Ascending aorta (tissue), 2 donors: ENCODE measurements at regions not wholly inside any gene's neighbourhood (a gene's known extent, or its start where the extent isn't known, plus 50 kb on each side); places are given as distances from the start of the nearest gene placed in this dataset.
"Not testable (repeated sequence)": the region's sequence is repeated elsewhere in the genome, so short reads cannot be mapped to it uniquely, and the experiment has no call there.

ENCODE experiments used
- DNase-seq, 2 donors: peaks; one replicate each; pipeline ENCODE4 v3.0.0-alpha.2; 2019; ENCODE audit warnings: low spot score in 2 of 2
- H3K27ac ChIP-seq, 2 donors: fragments of 200-600 bp; sonication (generic); one replicate each; pipeline ENCODE4 v1.5.1; 2016 to 2017; ENCODE audit warnings: mild to moderate bottlenecking in 1 of 2
- H3K27me3 ChIP-seq: fragments of 200-600 bp; sonication (generic); one replicate; pipeline ENCODE4 v1.5.1; 2017
- H3K36me3 ChIP-seq, 2 donors: fragments of 200-600 bp; sonication (generic); one replicate each; pipeline ENCODE4 v1.5.1; 2016
- H3K4me1 ChIP-seq, 2 donors: fragments of 200-600 bp; sonication (generic); one replicate each; pipeline ENCODE4 v1.5.1; 2016 to 2017; ENCODE audit warnings: mild to moderate bottlenecking in 1 of 2
- H3K4me3 ChIP-seq, 2 donors: fragments of 200-600 bp; sonication (generic); one replicate each; pipeline ENCODE4 v1.5.1; 2016 to 2017; ENCODE audit warnings: mild to moderate bottlenecking in 1 of 2
- H3K9me3 ChIP-seq, 2 donors: fragments of 200-600 bp; sonication (generic); one replicate each; pipeline ENCODE4 v1.5.1; 2016
- CTCF ChIP-seq, 3 experiments: fragments of 200-600 bp in 2 of 3; fragments of 450-650 bp in 1 of 3; sonication (generic) in 2 of 3; IDR thresholded peaks; one replicate each; pipeline ENCODE4 v1.5.1; 2016 to 2019; ENCODE audit warnings: antibody characterized with exemption in 3 of 3, mild to moderate bottlenecking in 1 of 3, moderate library complexity in 1 of 3
- intact Hi-C: fragments of 100-400 bp; cut with DNase I; formaldehyde crosslinking; loops from one replicate; pipeline ENCODE4 v1.15.1; 2023

DNA sequence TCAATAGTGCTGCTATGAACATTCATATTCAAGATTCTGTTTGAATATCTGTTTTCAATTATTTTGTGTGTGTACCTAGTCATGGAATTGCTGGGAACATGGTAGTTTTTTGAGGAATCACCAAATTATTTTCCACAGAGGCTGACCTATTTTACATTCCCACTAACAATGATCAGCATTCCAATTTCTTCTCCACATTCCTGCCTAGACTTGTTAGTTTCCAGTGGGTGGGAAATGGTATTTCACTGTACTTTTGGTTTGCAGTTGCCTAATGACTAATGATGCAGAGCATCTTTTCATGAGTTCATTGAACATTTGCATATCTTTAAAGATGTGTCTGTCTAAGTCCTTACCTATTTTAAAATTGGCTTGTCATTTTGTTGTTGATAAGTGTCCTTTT is 1182.6 kb upstream of the B3GALT2 start:
- Histone ChIP-seq H3K27ac (no peak overlapping the region), H3K36me3 (no peaks in the 10 kb centered on the region), H3K9me3 (no peaks in the 10 kb centered on the region), H3K4me3 (no peak overlapping the region), H3K27me3 (no peaks in the 10 kb centered on the region), H3K4me1 (no peaks in the 10 kb centered on the region)
- TF ChIP-seq CTCF (IDR thresholded peaks at IDR 0.05) = no peak
- intact Hi-C loops = no loop called here
- no peak for DNase-seq

DNA sequence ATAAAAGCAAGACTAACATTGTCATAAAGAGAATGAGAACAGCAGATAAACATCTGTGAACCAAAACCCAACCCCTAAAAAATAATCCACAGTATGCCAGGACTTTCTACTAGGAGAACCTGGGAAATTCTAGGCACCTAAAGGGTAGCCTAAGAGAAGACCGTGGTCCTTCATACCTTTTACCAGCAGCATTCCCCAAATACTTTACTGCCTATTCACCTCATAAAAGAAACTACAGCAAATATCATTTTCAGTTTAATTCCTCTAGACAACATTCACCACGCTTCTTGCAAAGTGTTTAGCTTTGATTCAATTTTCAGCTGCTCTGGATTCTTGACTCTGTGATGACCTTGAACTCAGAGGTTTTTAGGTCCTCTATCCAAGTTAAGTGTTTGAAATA is 1180.7 kb upstream of the B3GALT2 start:
- no peak for TF ChIP-seq CTCF (IDR thresholded peaks at IDR 0.05)
- Histone ChIP-seq H3K27me3 (no peaks in the 10 kb centered on the region), H3K9me3 (no peaks in the 10 kb centered on the region), H3K36me3 (no peaks in the 10 kb centered on the region), H3K4me1 (no peaks in the 10 kb centered on the region), H3K27ac (no peak overlapping the region), H3K4me3 (no peak overlapping the region)
- no peak for DNase-seq
- intact Hi-C loops = no loop called here

- Histone ChIP-seq H3K9me3 (no peaks in the 10 kb centered on the region), H3K27ac (no peak overlapping the region), H3K27me3 (no peaks in the 10 kb centered on the region), H3K4me1 (no peaks in the 10 kb centered on the region), H3K4me3 (no peak overlapping the region), H3K36me3 (no peaks in the 10 kb centered on the region)
- TF ChIP-seq CTCF (IDR thresholded peaks at IDR 0.05) = no peak
- no peak for DNase-seq
- intact Hi-C loops = no loop called here
Measured at GRCh38 chr1:194366705-194367104, 1180.3 kb upstream of the B3GALT2 start.

DNA sequence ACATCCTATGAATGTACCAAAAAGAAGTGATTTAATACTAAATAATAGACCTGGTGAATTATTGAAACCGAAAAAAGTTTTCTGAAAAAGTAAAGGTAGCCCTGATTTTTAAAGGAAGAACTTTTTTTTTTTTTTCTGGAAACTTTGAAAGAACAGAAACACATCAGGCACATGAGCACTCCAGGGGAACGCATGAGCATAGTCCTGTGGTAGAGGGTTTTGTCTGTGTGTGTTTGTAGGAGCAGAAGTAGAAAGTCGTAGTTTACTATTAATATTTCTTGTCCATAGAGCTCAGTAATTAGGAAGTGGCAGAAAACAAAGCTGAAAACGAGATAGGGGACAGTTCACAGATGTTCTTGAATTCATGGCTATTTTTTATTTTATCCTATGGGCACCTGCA is 1175.9 kb upstream of the B3GALT2 start:
- no peak overlapping the region for H3K27ac ChIP-seq
- no peaks in the 10 kb centered on the region for H3K9me3 ChIP-seq
- no peaks in the 10 kb centered on the region for H3K36me3 ChIP-seq
- no peak overlapping the region for H3K4me3 ChIP-seq
- intact Hi-C loops = no loop called here
- no peak for TF ChIP-seq CTCF (IDR thresholded peaks at IDR 0.05)
- H3K27me3 ChIP-seq = no peaks in the 10 kb centered on the region
- no peak for DNase-seq
- H3K4me1 ChIP-seq = no peaks in the 10 kb centered on the region

GRCh38 chr1:194361374-194362131 is 1175.1 kb upstream of the B3GALT2 start:
- TF ChIP-seq CTCF (IDR thresholded peaks at IDR 0.05) = no peak
- no peak overlapping the region for H3K4me3 ChIP-seq
- no peaks in the 10 kb centered on the region for H3K4me1 ChIP-seq
- intact Hi-C loops = no loop called here
- no peak for DNase-seq
- H3K27ac ChIP-seq = no peak overlapping the region
- H3K36me3 ChIP-seq = no peaks in the 10 kb centered on the region
- no peaks in the 10 kb centered on the region for H3K27me3 ChIP-seq
- H3K9me3 ChIP-seq = no peaks in the 10 kb centered on the region

- no peak for DNase-seq
- Histone ChIP-seq H3K27ac (no peak overlapping the region), H3K9me3 (no peaks in the 10 kb centered on the region), H3K4me1 (no peaks in the 10 kb centered on the region), H3K4me3 (no peak overlapping the region), H3K36me3 (no peaks in the 10 kb centered on the region), H3K27me3 (no peaks in the 10 kb centered on the region)
- intact Hi-C loops = no loop called here
- no peak for TF ChIP-seq CTCF (IDR thresholded peaks at IDR 0.05)
Measured at GRCh38 chr1:194358208-194358581, 1171.8 kb upstream of the B3GALT2 start.

DNA sequence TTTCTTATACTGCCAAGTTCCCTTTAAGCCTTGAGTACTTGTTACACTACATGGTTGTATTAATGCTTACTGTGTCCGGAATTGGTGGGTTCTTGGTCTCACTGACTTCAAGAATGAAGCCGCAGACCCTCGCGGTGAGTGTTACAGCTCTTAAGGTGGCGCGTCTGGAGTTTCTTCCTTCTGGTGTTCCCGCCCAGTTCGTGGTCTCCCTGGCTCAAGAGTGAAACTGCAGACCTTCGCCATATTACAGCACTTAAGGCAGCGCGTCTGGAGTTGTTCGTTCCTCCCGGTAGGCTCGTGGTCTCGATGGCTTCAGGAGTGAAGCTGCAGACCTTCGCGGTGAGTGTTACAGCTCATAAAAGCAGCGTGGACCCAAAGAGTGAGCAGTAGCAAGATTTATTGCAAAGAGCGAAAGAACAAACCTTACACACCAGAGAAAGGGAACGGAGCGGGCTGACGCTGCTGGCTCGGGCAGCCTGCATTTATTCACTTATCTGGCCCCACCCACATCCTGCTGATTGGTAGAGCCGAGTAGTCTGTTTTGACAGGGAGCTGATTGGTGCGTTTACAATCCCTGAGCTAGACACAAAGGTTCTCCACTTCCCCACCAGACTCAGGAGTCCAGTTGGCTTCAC is 1171.3 kb upstream of the B3GALT2 start:
- intact Hi-C loops, DNase-seq, H3K9me3 ChIP-seq, H3K36me3 ChIP-seq, H3K4me3 ChIP-seq, H3K27ac ChIP-seq, H3K4me1 ChIP-seq, H3K27me3 ChIP-seq: not testable (repeated sequence)
